ENCODE measurements at regions not wholly inside any gene's neighbourhood (a gene's known extent, or its start where the extent isn't known, plus 50 kb on each side); places are given as distances from the start of the nearest gene placed in this dataset.

DNA sequence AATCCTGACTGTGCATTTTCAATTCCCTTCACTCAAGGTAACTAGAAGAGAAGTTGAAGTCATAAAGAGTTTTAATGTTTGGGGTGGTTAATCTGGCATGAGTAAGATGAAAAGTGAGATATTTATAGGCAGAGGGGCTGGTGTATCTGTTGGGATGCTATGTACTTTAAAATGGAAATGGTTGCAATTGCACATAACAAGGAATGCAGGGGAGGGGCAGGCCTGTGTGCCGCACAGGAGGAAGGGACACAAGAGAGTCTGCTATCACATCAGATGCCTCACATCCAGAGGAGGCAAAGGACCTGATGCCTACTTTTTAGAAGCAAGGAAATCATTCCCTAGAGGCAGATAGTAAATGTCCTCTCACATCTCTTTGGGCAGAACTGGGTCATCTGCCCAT lies 55.5 kb upstream of the OSMR start:
- TF ChIP-seq POLR2A (IDR thresholded peaks at IDR 0.05): no peak
- TF ChIP-seq, protein P1, sequence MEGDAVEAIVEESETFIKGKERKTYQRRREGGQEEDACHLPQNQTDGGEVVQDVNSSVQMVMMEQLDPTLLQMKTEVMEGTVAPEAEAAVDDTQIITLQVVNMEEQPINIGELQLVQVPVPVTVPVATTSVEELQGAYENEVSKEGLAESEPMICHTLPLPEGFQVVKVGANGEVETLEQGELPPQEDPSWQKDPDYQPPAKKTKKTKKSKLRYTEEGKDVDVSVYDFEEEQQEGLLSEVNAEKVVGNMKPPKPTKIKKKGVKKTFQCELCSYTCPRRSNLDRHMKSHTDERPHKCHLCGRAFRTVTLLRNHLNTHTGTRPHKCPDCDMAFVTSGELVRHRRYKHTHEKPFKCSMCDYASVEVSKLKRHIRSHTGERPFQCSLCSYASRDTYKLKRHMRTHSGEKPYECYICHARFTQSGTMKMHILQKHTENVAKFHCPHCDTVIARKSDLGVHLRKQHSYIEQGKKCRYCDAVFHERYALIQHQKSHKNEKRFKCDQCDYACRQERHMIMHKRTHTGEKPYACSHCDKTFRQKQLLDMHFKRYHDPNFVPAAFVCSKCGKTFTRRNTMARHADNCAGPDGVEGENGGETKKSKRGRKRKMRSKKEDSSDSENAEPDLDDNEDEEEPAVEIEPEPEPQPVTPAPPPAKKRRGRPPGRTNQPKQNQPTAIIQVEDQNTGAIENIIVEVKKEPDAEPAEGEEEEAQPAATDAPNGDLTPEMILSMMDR (IDR thresholded peaks at IDR 0.05): no peak
